GM19035 (cell line): ENCODE measurements at regions not wholly inside any gene's neighbourhood (a gene's known extent, or its start where the extent isn't known, plus 50 kb on each side); places are given as distances from the start of the nearest gene placed in this dataset.

ENCODE experiments used
- ATAC-seq: cut with Tn5 transposase; IDR thresholded peaks from one replicate; pipeline ENCODE4 v1.9.1; 2021; ENCODE audit not compliant: unreplicated experiment

GRCh38 chr6:9499709-9500108 is 915.2 kb downstream of the TFAP2A start:
- ATAC-seq: no peak

GRCh38 chr6:9496837-9497236 is 918.0 kb downstream of the TFAP2A start:
- ATAC-seq: no peak

GRCh38 chr6:9494864-9495263 is 920.0 kb downstream of the TFAP2A start:
- no peak for ATAC-seq

- ATAC-seq: no peak
Measured at GRCh38 chr6:9492790-9493189, 922.1 kb downstream of the TFAP2A start.

- no peak for ATAC-seq
Measured at GRCh38 chr6:9487128-9487527, 927.7 kb downstream of the TFAP2A start.

GRCh38 chr6:9485992-9486391 is 928.9 kb downstream of the TFAP2A start:
- ATAC-seq: no peak

GRCh38 chr6:9484686-9485085 is 930.2 kb downstream of the TFAP2A start:
- ATAC-seq: no peak

- no peak for ATAC-seq
Measured at GRCh38 chr6:9484091-9484490, 930.8 kb downstream of the TFAP2A start.

- no peak for ATAC-seq
Measured at GRCh38 chr6:9482030-9482738, 932.7 kb downstream of the TFAP2A start.

GRCh38 chr6:9481292-9482029 is 933.4 kb downstream of the TFAP2A start:
- no peak for ATAC-seq

- no peak for ATAC-seq
Measured at GRCh38 chr6:9468277-9468676, 946.6 kb downstream of the TFAP2A start.

GRCh38 chr6:9467741-9468140 is 947.1 kb downstream of the TFAP2A start:
- ATAC-seq: no peak

- no peak for ATAC-seq
Measured at GRCh38 chr6:9464583-9464982, 950.3 kb downstream of the TFAP2A start.

- no peak for ATAC-seq
Measured at GRCh38 chr6:9463311-9463710, 951.6 kb downstream of the TFAP2A start.

- ATAC-seq: no peak
Measured at GRCh38 chr6:9461188-9461587, 953.7 kb downstream of the TFAP2A start.

GRCh38 chr6:9458424-9458823 is 956.5 kb downstream of the TFAP2A start:
- ATAC-seq: no peak

- no peak for ATAC-seq
Measured at GRCh38 chr6:9455864-9456658, 958.8 kb downstream of the TFAP2A start.

GRCh38 chr6:9439621-9440330 is 975.1 kb downstream of the TFAP2A start:
- no peak for ATAC-seq

- no peak for ATAC-seq
Measured at GRCh38 chr6:9437836-9438235, 977.0 kb downstream of the TFAP2A start.

- ATAC-seq: no peak
Measured at GRCh38 chr6:9435281-9435680, 979.6 kb downstream of the TFAP2A start.

GRCh38 chr6:9431945-9432344 is 982.9 kb downstream of the TFAP2A start:
- ATAC-seq: no peak
